HG03432 (cell line): ENCODE measurements at regions not wholly inside any gene's neighbourhood (a gene's known extent, or its start where the extent isn't known, plus 50 kb on each side); places are given as distances from the start of the nearest gene placed in this dataset.
"Not testable (repeated sequence)": the region's sequence is repeated elsewhere in the genome, so short reads cannot be mapped to it uniquely, and the experiment has no call there.

Source experiments
- ATAC-seq: cut with Tn5 transposase; IDR thresholded peaks from one replicate; pipeline ENCODE4 v1.9.1; 2021; ENCODE audit warnings: mild to moderate bottlenecking, moderate library complexity; ENCODE audit not compliant: unreplicated experiment

DNA sequence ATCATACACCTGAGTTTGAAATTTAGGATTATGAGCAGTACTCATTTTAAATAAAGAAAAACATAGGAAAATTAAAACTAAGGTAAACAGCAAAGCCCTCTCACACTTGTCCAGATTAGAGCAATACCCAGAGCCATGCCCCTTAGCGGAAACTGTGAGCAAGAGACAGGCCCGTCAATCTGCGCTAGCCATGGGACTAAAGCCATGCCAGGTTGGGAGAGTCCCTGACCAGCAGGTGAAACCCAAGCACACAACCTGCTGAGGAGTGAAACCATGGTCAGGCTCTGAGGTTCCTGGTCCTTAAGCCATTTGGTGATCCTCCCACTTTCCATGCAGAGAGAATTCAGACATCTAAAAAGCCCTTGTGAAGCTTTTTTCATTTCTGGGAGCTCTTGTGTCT is 494.3 kb downstream of the STK39 start:
- no peak for ATAC-seq

DNA sequence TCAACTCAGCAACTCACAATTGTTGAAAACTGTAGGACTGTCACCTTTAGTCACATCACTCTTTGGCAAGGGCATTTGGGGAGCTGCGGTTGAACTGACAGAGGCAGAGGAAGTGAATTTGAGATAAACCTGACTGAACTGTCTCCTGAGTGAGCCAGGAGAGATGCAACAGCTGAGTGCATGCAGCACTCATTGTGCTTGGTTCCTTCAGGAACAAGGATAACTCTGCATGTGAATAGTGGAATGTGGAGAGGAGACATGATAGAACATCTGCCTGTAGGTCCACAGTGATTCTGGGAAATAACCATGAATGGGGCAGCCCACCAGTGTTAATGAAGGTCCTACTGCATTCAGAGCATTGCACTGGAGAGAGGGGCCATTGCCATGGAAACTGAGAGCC is 494.7 kb downstream of the STK39 start:
- ATAC-seq: no peak

DNA sequence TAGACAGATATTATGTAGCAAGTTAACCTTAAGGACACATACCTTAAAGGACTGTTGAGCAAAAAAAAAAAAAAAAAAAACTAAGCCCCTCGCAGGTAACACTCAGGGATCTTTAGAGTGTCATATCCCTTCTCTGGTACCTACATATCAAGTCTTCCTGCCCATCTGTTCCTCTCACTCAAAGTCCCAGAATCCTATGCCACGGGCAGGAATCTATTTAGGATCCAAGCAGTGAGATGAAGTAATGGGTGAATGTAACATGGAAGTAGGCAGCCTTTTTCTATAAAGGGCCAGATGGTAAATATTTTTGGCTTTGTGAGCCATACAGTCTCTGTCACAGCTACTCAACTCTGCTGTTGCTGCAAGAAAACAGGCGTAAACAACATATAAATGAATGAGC is 496.7 kb downstream of the STK39 start:
- ATAC-seq: no peak

DNA sequence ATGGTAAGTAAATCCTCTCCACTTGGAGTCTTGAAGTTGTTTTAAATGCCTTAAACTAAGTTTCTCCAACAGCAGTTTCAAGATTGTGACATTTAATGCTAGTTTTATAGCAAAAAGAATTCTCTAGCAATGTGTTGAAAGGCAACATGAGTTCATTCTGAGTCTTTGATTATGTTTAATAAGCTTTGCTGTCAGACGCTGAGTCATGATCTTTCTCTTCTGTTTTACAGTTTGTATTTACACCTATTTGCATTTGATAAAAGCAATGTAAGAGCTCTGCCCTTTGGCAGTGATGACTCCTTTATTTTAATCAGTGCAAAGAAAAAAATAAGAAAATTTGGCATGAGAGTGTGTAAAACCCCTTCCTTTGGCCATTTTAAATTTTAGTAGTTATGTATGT is 497.7 kb downstream of the STK39 start:
- no peak for ATAC-seq

DNA sequence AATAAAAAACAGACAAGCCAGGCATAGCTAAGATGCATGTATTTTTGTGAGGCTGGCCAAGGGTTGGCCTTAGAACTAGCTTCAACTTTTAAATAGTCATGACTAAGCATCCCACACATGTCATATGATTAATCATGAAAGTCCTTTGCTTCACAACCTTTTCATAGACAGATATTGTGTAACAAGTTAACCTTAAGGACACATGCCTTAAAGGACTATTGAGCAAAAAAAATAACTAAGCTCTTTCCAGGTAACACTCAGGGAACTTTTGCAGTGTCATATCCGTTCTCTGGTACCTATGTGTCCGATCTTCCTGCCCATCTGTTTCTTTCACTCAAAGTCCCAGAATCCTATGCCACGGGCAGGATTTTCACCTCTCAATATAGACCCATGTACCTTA is 498.4 kb downstream of the STK39 start:
- ATAC-seq: no peak

DNA sequence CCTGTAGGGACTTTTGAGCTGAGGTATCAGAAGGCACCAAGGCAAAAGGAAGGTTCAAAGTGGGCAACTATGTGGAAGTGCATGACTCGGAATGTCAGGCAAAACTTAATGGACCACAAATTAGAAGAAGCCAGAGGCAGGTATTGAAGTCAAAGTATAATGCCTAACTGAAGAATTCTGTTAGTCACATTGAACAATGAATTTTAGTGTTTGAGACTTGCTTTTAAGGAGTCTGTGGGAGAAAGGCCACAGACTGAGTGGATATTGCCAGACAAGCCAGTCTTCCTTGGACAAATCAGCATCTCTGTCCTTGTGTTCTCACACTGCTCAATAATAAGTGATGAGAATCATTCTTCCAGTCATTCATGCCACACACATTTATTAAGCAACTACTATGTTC is 498.9 kb downstream of the STK39 start:
- ATAC-seq: no peak

DNA sequence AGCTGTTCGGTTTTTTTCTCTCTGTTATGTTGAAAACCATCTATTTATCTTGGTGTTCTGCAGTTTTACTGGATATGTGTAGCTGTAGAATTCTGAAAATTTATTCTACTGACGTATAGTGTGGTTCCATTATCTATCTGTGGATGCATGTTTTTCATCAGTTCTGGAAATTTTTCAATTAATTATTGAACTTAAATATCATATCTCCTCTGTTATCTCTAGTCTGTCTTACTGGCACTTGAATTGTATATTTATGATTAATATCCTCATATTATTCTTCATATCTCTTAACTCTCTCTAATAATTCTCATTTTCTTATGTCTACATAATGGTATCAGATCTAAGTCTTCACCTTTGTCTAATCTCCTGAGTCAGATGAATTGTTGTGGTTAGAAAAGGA is 501.7 kb downstream of the STK39 start:
- ATAC-seq: no peak

DNA sequence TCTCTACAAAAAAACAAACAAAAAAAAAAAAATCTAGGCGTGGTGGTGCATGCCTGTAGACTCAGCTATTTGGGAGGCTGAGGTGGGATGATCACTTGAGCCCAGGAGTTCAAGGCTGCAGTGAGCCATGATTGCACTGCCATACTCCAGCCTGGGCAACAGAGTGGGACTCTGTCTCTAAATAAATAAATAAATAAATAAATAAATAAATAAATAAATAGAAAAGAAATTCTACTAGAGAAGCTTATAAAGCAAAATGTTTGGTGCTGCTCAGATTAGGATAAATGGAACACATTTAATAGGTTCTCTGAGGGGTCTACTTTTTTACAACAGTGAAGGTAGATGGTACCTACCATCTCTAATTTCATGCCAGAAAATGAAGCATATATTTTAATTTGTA is 507.5 kb downstream of the STK39 start:
- ATAC-seq: not testable (repeated sequence)

DNA sequence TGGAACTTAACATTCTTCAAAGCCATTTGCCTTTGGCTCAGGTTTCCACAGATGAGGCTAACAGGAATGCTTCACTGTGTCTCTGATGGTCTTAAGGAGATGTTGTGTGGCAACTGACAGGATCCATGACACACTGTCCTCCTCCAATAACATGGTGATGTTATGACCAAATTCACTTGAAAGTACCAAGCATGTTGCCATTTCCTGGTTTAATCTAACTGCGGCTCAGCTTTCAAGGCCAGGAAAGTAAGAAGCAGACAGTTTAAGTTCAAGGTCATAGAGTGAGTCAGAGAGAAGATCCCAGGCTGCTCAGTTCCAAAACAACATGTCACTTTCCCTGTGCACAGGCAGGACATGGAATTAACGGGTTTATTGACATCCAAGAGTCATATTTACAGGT is 513.6 kb downstream of the STK39 start:
- ATAC-seq: no peak

DNA sequence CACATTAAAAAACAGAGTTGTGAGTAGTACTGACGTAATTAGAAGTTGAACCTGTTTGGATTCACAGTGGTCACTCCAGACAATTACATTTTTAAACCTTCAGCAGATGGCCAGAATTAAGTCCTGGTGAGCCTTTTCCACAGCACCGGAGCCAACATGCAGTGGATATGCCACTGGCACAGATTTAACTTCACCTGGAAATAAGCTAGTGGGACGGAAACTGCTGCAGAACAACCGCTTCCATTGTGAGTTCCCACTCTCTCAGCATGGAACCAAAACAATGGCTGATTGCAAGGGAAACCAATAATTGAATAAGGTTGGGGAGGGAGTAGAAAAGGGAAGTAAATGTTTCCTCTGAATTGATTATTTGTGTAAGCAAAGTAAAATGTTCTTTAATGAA is 515.1 kb downstream of the STK39 start:
- no peak for ATAC-seq

DNA sequence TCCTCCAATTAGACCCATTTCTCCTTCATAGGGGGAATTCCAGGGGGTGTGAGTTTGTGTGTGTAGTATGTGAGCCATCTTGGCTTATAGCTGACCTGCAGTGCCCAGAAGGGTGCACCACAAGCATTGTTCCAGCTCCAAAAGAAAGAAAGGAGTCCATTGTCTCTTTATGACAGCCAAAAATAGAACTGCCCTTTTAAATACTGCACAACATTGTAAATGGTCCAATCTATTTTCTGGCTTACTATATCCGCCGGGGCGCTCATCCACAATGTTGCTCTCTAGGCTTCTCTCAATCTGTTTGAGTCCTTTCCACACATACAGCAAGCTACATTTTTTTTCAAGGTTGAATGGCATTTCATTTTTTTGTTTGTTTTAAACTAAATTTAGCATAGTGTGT is 517.5 kb downstream of the STK39 start:
- ATAC-seq: no peak

DNA sequence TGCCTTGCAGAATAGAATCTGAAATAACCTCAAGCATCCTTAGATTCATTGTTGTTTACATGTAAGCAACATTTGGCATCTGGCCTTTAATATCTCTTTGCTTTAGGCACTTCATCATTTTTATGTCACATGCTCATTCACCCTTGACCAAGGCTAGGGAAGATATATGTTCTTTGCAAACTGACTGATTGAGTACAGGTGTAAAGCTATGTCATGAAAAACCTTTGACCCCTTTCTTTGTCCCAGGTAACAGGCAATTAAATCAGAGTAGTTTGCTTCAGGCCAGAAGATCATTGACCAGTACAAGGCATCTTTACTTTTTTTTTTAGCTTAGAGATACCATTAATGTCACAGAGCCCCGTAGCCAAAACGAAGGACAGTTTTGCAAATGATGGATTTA is 520.6 kb downstream of the STK39 start:
- ATAC-seq: no peak

DNA sequence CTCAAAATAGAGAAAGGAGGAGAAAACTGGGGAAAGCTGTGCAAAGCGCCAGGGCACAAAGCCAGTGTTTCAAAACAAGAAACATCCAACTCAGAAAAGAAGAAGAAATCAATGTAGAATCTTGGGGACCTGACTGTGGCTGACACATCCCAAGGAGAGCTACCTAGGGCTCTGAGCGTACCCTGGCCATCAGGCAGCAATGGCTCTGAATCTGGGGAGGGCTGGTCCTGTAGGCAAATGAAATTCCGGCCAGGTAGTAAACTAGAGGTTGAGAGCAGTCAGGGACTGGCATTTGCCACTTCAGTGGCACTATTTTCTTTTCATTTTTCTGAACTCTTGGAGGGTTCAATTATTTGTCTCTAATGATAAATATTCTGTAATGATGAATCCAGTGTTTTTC is 525.8 kb downstream of the STK39 start:
- no peak for ATAC-seq

DNA sequence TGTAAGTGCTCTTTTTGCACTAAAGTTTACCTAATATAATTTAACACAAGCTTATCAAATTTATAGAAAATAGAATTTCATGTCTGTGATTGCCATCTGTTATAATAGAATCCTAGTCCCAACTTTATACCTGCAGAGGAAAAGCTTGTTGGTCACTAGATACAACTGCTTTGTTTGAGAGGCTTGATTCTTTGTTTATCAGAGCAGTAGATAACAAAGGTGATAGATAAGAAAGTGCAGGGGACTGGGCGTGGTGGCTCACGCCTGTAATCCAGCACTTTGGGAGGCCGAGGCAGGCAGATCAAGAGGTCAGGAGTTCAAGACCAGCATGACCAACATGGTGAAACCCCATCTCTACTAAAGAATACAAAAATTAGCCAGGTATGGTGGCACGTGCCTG is 528.0 kb downstream of the STK39 start:
- ATAC-seq: no peak

DNA sequence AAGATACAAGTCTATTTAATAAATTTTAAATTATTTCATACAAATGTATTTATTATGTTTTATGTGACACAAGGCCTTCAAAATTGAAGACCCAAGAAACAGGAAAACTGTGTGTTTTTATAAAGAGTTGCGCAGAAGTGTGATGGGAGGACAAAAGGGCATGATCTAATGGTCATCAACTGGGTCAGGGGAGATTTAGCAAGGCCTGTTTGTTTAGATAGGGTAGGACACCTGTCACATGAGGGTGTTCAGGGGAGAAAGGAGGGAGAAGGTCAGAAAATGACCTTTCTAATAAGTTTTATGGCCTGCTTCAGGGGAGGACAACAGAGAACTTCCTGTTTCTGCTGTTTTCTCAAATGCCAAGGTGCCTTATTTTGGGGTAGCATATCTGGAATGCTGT is 528.8 kb downstream of the STK39 start:
- no peak for ATAC-seq

DNA sequence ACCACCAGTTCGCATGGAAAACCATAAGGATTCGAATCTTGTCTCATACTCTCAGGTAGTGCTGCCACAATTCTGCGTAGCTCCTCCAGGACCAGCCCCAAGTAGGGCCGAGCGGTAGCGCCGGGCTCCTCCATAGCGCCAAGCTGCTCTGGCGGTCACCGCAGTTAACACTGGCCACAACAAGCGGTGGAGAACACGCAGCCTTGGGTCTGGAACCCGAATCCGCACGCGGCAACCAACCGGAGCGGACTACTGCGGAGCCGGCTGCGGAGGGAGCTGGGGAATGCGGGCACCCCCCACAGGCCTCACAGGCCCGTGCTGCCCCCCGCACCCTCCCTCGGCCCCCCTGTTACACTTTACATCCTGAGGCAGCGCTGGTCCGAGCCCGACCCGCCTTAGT is 531.5 kb downstream of the STK39 start:
- no peak for ATAC-seq

DNA sequence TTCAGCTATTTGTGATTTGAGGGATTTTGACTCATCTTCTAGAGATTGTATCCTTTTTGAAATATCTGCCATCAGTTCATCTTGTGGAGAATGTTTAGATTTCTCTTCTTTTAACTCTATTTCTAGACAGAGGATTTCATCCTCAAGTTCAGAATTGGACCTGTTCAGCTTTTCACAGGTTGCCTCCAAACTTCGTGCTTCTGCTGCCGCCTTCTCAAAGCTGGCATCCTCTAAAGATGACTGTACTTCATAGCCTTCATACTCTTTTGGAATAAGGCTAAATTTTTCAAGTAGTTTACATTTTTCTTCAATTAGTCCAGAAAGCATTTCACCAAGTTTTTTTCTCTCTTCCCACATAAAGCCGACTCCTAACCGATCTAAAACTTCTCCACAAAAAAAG is 531.9 kb downstream of the STK39 start:
- ATAC-seq: not testable (repeated sequence)

DNA sequence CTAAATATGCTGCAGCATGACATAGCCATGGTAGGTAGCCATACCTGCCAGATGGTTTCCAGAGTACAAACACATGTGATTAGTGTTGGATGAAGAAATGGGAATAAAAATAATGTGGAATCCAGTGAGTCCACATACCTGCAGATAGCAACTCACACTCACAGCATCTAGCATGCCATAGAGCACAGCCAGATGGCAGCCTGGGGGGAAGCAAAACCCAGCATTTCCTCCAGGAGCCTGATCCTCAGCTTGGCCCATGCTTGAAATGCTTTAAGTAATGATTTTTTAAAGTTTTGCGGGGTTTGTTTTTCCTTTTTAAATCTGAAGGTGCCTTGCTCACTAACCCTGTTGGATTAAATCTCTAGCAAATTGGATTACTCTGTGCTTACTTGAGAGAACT is 535.1 kb downstream of the STK39 start:
- no peak for ATAC-seq

DNA sequence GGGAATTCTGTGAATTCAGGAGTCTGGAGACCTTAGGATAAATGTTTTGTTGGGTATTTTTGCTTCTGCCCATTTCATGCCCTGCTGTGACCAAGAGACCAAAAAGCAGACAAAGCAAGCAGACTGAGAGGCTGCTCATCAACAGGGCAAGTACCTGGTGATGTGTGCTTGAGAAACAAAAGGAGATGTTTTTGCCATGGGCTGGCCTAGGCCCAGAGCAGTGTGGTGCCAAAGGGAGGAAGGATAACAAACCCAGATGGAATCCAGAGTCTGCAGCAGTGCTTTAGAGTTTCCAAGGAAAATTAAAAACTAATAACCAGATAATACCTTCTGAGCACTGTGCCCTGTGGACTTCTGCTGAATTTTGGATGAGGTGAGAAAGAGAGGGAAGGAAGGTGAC is 538.4 kb downstream of the STK39 start:
- ATAC-seq: no peak

DNA sequence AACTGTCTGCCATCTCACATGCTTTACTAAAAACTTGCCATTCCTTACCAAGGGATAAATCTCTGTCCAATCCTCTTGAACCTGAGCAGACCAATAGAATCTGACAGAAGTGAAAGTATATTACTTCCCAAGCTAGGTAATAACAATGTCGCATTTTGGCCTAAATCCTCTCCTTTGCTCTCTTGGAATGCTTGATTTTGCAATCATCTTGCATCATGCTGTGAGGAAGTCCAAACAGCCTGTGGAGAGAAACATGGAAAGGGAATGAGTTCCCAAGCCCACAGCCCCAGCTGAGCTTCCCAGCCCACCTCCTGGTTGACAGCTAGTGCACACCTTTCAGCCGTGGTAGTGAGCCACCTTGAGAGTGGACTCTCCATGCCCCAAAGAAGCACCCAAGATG is 540.6 kb downstream of the STK39 start:
- ATAC-seq: no peak

DNA sequence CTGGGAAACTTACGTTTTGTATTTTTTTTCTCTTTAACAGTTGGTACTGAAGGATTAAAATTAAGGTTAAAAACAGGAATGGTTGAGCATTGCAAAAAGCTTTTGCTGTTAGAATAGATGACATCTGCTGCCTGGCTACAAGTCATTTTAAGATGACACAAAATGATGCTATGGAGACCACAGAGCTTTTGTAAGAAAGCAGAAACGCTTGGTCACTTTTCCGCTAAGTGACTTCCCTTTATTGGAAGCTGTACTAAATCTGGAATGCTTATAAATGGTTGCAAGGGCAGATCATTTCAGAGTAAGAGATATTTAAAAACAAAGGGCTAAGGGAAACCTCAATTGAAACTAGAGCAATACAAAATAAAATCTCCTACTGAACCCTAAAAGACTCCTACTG is 544.0 kb downstream of the STK39 start:
- ATAC-seq: no peak

DNA sequence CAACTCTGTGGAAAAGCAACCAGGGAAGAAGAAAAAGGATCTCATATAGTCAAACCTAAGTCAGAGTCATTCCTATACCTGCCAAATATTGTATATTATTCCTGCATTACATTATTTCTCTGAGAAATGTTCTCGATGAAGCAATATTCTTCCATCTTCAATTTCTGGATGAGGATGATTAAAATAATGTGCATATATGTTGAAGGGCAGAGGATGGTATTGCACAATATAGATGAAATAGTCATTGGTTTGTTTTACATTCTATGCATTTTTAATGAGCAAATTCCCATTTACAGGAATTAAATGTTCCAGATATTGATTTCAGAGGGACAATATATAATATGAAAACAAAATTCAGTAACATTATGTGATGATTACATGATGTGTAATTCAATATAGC is 545.2 kb downstream of the STK39 start:
- no peak for ATAC-seq

DNA sequence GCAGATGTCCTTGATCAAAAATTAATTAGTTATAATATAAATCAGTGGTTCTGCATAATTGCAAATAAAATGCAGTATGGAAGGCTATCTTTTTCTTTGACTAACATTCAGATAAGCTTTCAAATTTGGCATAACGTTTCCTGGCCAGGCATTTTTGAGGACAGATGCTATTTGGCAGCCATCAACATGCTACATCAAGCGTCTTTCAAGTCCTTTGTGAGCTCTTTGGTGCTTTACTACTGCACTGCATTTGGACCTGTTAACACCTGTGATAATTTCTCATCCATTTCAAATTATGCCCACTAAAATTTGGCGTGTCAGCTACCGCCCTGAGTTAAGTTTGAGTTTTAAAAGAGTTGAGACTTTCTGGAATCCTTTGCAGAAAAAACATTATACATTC is 545.7 kb downstream of the STK39 start:
- ATAC-seq: no peak

DNA sequence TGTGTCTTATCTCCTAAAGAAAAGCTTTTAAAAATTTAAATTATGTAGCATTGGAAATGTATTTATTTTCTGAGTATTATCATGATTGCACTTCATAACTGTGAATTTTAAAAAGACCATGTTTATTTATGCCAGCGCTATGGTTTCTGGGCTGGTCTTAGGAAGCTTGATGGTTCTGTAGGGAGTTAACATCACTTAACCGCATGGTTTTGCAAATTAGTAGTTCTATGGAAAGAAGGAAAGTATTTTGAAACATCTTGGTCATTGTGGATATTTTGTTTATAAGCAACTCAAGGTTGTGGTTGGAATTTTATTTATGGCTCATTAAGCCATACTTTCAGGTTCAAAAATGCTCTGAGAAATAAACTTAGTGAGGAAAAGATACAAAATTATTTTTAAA is 549.4 kb downstream of the STK39 start:
- no peak for ATAC-seq
